Stomach (tissue), 4 donors: ENCODE measurements at regions not wholly inside any gene's neighbourhood (a gene's known extent, or its start where the extent isn't known, plus 50 kb on each side); places are given as distances from the start of the nearest gene placed in this dataset.

ENCODE experiments used
- EP300 ChIP-seq: sonication (generic); formaldehyde crosslinking; IDR thresholded peaks from one replicate; pipeline ENCODE4 v1.6.1; 2017; ENCODE audit warnings: antibody characterized with exemption
- POLR2A ChIP-seq, 4 donors: fragments of 450-650 bp; IDR thresholded peaks; one replicate each; pipeline ENCODE4 v1.6.1; 2016; ENCODE audit warnings: antibody characterized with exemption in 4 of 4, control low read depth in 2 of 4, mild to moderate bottlenecking in 1 of 4, moderate library complexity in 1 of 4

- TF ChIP-seq EP300 (no peak), POLR2A (IDR thresholded peaks at IDR 0.05) (no peak)
These were observed 200.3 kb downstream of the KCTD12 start for GRCh38 chr13:76685938-76686337.
